Activated effector memory CD4-positive, alpha-beta T cell treated with anti-CD3 and anti-CD28 coated beads, Interleukin-2, amount 50 U/mL, for 16 hours (primary cell): ENCODE measurements at regions not wholly inside any gene's neighbourhood (a gene's known extent, or its start where the extent isn't known, plus 50 kb on each side); places are given as distances from the start of the nearest gene placed in this dataset.
"Not testable (repeated sequence)": the region's sequence is repeated elsewhere in the genome, so short reads cannot be mapped to it uniquely, and the experiment has no call there.

Source experiments
- DNase-seq: peaks from one replicate; pipeline ENCODE4 v3.0.0-alpha.2; 2020

DNA sequence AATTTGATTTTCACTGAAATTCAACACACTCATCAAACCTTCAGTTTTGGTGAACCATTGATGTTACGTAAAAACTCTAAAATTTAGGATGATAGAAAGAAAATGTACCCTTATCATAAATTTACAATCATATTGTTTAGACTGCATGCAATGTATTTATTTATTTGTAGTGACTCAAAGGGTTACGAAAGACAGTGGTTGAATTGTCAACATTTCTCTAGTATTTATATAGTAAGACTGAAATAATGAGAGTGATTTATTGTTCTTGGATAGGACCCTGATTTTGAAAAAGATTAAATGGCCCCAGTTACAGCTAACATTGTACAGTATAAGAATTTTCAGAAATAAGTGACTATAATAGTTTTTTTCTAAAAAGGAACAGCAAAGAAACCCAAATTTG is 591.5 kb downstream of the RFPL4B start:
- no peak for DNase-seq

DNA sequence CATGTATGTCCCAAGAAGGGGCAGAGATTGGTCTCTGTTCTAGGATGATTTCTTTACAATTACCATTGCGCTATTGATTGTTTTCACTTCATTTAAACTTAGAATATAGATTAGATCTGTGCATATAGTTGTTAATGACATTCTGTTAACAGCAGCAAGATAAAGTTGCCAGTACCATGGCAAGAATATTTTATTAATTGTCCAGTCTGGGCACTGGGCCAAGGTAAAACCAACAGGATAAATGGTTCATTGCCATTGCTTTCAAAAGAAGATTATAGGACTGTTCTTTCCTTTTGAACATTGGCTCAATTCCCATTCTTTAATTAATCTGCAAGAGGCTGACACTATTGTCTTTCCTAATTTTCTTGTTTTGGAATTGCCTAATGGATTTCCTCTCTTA is 592.4 kb downstream of the RFPL4B start:
- DNase-seq, result no peak

DNA sequence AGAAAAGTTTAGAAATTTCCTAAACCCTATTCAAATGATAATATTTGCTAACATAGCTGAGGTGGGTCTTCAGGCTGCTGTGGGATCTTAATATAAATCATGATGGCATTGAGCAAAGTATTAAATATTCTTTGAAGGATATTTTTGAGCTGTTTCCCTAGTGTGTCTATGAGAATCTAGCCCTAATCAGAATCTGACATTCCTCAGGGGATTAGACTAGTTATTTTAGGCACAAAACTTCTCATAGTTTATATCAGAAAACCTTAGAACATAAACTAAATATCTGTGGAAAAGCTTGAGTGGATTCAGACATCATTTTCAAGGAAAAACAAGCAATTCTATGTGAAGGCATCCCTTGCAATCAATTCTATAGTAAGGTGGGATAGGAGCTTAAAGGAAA is 594.5 kb downstream of the RFPL4B start:
- no peak for DNase-seq

DNA sequence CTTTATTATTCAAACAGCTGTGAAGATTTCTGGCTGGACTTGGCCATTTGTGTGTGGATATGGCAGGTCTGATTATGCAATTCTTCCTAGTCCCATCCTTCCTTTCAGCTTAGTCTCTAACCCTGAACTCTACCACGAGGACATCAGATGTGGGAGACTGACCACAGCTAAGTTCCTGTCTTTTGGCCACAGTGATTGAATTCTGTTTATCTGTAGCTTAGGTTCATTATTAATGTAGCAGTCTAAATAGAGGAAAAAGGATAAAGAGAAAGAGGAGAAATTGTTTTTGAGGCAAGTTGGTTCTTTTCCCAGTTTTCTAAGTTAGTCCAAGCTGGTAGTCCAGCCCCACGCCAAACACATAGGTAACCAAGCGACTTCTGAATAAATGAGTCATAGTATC is 598.9 kb downstream of the RFPL4B start:
- no peak for DNase-seq

DNA sequence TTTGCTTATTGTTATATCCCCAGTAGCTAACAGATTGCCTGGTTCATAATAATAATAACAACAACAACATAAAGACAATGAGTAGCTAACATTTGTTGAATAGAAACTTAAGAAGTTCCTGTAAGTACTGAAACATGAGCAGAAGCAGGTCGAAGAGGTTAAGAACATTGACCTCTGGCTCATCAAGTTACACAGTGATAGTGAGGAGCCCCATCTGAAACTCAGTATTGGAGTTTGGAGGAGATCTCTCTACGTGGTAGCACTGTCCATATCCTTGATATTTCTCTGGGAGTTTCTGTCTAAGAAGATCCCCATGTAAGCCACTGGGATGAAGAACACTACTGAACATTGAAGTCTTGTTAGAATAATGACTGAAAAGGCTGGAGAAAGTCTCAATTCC is 600.4 kb downstream of the RFPL4B start:
- DNase-seq, result no peak

DNA sequence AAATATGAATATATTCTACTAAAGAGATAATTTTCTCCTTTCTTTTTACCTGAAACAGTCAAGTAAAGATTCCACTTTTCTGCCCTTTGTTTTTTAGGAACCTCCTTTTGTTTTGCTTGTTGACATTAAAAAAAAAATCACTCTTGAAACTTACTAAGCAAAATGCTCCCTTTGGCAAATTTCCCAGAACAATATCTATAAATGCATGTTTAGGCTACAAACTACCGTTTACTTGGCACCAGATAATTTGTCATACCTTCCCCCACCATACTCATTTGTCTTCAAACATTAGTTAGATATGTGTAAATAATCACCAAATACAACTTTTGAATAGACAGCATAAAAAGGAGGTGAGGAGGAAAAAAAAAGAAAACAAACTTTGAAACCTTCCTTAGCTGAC is 604.7 kb downstream of the RFPL4B start:
- DNase-seq, result no peak

DNA sequence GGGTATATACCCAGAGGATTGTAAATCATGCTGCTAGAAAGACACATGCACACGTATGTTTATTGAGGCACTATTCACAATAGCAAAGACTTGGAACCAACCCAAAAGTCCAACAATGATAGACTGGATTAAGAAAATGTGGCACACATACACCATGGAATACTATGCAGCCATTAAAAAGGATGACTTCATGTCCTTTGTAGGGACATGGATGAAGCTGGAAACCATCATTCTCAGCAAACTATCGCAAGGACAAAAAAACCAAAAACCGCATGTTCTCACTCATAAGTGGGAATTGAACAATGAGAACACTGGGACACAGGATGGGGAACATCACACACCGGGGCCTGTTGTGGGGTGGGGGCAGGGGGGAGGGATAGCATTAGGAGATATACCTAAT is 608.6 kb downstream of the RFPL4B start:
- DNase-seq, result not testable (repeated sequence)

DNA sequence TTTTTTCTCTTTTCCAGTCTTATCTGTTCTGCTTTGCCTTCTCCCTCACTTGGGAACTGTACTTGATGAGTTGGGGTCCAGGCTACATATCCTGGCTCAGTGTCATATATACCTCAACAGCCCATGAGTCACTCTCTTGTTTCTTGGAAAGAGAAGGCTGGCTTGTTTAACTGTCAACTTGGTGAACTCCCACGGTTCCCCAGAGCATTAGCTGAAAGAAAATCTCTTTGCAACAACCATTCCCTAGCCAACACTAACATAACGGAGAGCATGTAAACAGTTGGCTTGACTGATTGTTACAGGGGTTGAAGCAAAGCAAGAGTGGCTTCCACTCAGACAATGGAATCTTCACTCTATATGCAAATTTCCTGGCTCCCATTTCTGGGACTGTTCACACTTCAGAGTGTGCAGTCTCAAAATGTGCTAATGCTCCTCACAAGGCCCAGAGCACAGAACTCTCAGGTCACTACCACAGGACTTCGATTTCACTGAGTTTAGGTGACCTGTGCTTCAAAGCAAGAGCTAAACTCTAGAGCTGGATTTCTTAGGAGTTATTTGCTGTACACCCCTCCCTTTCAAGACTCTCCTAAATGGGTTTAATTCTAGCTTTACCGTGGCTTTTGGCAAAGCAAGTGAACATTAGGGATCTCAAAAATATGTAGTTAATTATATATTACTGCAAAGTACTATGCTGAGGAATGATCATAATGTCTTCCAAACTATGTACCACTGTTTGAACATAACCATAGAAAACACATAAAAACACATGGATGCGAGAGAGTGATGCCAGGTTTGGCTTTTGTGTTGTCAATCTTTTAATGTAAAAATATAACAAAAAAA is 609.8 kb downstream of the RFPL4B start:
- DNase-seq, result no peak

DNA sequence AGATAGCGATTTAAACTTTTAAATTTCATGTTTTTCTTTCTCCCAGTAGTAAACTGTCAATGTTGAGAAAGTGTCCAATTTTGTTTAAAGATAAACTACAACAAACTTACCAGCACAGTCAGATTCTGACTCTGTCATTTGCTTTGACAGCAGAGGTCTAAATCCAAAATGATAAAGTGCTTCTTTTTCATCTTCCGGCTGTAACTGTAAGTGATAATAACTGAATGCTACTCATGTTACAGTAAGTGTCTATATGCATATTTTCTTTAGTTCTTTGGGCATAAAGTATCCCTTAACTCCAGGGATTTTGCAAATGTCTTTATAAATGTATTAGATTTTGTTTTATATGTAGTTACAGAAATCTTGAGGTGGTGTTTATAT is 610.4 kb downstream of the RFPL4B start:
- no peak for DNase-seq

DNA sequence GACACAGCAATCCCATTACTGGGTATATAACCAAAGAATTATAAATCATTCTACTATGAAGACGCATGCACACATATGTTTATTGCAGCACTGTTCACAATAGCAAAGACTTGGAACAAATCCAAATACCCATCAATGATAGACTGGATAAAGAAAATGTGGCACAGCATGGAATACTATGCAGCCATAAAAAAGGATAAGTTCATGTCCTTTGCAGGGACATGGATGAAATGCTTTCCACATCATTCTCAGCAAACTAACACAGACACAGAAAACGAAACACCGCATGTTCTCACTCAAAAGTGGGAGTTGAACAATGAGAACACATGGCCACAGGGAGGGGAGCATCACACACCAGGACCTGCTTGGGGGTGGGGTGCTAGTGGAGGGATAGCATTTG is 613.0 kb downstream of the RFPL4B start:
- DNase-seq, result not testable (repeated sequence)

DNA sequence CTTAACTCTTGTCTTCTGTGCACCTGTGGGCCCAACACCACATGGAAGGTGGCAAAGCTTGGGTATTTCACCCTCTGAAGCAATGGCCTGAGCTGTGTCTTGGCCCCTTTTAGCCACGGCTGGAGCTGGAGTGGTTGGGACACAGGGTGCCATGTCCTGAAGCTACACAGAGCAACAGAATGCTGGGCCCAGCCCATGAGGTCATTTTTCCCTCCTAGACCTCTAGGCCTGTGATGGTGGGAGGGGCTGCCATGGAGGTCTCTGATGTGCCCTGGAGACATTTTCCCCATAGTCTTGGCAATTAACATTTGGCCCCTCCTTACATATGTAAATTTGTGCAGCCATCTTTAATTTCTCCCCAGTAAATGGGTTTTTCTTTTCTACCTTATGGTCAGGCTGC is 620.8 kb downstream of the RFPL4B start:
- no peak for DNase-seq

DNA sequence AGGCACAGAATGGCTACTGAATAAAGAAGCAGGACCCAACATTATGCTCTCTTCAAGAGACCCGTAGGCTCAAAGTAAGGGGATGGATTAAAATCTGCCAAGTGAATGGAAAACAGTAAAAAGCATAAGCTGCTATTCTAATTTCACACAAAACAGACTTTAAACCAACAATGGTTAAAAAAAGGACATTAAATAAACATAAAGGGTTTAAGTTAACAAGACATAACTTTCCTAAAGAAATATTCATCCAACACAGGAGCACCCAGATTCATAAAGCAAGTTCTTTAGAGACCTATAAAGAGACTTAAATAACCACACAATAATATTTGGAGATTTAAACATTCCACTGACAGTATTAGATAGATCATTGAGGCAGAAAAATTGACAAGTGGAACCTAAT is 624.5 kb downstream of the RFPL4B start:
- DNase-seq, result no peak

DNA sequence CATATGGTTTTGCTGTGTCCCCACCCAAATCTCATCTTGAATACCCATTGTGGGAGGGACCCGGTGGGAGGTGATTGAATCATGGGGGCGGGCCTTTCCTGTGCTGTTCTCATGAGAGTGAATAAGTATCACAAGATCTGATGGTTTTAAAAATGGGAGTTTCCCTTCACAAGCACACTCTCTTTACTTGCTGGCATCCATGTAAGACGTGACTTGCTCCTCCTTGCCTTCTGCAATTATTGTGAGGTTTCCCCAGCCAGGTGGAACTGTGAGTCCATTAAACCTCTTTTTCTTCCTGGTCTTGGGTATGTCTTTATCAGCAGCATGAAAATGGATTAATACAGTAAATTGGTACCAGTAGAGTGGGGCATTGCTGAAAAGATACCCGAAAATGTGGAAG is 627.8 kb downstream of the RFPL4B start:
- DNase-seq, result not testable (repeated sequence)

DNA sequence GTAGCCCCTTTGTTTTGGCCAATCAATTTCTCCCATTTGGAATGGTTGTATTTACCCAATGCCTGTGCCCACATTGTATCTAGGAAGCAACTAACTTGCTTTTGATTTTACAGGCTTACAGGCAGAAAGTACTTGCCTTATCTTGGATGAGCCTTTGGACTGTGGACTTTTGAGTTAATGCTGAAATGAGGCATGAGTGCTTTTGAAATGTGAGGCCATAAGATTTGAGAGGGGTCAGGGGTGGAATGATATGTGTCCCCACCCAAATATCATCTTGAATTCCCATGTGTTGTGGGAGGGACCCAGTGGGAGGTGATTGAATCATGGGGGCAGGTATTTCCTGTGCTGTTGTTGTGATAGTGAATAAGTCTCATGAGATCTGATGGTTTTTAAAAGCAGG is 629.4 kb downstream of the RFPL4B start:
- not testable (repeated sequence) for DNase-seq

DNA sequence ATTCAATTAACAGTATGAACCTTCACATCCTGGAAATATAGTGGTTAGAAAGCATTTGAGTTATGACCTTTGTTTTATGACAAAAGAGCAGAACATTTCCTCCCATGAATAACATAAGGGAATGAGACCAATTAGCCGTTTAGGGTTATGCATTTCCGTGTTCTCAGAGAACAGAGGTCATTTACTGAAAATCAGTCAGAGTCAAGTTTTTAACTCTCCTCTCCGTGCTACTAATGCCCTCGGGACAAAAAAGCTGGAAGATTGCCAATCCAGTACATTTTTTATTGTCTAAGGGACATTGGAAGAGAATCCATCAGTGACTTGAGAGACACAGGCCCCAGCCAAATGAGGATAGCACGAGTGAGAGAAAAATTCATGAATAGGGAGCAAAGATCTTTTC is 632.7 kb downstream of the RFPL4B start:
- DNase-seq, result no peak

DNA sequence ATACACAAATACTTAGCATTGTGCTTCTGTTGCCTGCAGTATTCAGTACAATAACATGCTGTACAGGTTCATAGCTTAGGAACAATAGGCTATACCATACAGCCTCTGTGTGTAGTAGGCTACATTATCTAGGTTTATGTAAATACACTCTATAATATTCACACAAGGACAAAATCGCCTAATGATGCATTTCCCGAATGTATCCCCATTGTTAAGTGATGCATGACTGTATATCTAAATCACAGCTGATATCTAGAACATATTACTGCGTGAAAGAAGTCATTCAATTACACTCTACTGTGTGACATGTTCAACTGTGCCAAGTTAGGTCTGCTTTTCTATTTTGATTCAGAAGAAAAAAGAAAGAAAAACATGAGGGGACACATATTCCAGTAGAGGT is 633.5 kb downstream of the RFPL4B start:
- DNase-seq, result no peak

DNA sequence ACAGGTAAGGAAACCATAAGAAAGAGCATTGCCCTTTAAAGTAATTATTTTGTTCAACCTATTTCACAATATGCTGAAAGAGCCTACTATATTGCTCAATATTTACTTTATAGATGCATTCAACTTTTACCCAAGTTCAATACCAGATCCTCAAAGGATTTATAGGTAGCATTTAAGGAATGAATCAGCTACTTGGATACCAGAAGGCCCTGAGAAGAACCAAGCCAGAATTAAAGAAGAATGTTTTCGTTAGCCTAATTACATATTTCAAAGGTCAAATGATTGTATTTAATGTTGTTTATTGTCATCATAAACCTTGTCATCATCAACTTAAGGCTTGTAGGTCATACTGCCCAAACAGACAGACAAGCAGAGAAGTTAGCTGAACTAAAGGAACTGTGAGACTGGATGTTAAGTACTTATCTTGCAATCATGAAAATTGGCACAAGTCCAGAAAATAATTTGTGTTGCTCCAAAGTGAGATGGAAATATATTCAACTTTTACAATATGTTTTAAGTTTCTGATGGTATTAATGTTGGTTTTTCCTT is 636.7 kb downstream of the RFPL4B start:
- no peak for DNase-seq

DNA sequence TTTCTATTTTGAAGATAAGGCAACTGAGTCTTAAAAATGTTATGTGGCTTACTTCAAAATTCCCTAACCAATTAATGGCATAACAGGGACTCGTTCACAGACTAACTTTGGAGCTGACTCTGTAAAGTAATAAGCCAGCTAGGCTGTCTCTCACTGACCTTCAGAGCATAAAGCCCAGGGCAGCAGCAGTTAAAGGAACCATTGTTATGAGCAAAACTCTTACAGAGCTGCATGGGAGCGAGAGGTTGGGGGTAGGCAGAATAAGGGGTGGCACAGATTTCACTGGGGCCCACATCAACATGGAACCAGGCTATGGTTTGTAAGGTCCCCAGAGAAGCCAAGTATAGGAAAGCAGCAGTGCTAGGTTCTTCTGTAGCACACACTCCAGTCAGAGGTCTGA is 637.8 kb downstream of the RFPL4B start:
- no peak for DNase-seq

DNA sequence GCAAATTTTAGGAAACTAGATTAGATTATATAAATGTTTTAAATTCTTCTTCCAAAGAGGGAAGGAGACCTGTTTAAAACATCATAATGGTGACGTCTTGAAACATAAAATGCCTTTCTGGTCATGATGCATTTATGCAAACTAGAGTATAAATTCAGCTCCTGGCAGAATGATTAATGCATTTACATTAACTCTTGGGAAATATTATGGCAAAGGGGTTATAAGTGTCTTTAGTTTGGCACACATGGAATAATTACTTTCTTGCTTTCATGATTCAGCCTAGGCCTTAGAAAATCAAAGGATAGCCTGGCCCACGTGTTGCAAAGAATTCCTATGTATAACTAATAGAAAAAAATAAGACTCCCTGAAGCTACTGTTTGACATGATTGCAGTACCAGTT is 639.2 kb downstream of the RFPL4B start:
- no peak for DNase-seq

DNA sequence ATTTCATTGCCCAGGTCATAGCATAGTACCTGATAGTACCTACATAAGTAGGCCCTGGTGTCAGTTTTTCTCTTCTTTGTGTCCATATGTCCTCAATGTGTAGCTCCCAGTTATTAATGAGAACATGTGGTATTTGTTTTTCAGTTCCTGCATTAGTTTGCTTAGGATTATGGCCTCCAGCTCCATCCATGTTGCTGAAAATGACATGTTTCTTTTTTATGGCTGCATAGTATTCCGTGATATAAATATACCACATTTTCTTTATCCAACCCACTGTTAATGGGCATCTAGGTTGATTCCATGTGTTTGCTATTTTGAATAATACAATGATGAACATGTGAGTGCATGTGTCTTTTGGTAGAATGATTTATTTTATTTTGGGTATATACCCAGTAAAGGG is 641.6 kb downstream of the RFPL4B start:
- DNase-seq, result no peak

DNA sequence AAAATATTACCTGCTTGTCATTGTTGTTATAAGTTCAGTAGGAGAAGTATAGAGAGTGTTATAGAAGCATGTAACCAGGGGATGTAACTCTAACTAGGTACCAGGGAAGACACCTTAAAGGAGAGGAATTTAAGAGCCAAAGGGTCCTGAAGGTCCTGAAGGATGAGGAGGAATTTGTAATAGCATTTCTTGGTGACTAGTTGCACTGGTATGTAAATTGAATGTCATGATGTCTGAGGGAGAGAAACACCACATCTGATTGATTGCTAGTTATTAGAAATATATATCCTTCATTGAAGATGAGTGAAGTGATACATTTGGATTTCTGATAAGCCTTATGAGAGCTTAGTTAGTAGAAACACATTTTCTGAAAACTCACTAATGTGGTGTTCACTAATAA is 643.8 kb downstream of the RFPL4B start:
- no peak for DNase-seq

DNA sequence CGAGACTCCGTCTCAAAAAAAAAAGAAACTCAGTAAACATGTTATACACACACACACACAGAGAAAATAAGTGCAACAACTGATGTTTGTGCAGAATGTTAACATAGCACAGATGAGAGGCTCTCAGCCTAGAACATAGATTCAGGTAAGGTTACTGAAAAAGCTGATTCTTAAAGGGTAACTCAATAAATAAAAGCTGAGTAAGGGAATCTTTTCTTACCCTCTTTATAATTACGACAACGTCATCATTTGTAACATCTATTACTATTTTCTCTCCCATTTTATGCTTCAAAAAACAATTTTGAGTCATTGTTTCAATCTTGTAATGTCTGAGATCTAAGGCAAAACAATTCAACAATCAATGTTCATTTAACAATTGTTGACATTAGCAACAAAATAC is 644.8 kb downstream of the RFPL4B start:
- no peak for DNase-seq

DNA sequence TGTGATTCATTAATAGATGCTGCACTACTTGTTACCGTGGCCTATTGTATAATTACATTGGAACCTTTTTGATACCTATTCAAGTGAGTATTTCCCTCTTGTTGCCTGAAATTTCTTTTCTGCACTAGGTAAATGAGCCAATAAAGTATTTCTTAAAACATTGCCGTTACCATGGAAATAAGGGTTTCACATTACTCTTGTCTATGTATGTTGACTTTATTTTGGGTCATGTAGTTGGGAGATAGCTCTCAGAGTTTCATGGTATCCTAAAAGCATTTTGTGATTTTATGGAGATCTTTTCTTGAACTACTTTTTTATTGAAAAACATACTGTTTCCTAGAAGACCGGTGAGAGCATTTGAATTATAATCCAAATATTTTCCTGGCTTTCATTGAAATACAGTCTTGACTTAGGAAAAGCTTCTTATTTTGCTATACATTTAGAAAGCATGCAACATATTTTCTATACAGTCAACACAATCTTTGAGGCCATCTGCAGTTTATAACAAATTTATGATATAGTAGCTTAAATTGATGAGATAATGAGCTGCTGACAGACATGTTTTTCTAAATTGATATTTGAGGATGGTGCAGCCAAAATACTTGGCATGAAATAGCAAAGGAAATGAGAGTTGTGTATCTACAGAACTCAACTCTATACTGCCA is 650.4 kb downstream of the RFPL4B start:
- DNase-seq, result no peak

DNA sequence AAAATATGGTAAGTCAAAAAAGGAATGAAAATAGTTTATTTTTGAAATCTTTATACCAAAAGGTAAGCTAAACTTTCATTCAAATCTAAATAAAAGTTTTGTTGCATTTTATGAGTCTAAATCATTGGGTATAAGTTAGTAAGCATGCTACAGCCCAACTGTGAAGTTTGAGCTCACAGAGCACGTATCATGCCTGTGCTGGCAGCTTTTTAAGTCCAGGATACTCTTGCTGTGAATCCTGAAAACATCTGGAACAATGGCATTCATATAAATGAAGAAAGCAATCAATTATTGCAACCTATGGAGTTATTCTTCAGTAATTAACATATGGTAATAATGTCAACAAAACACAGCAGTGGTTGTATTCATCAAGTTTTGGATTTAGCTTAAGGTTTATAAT is 656.9 kb downstream of the RFPL4B start:
- DNase-seq, result no peak
